GM12878 (cell line): ENCODE measurements at regions not wholly inside any gene's neighbourhood (a gene's known extent, or its start where the extent isn't known, plus 50 kb on each side); places are given as distances from the start of the nearest gene placed in this dataset.

ENCODE experiments used
- ATAC-seq: fragments of 200-7000 bp; cut with Tn5 transposase; 3 replicates; pipeline ENCODE4 v1.9.1; 2020; ENCODE audit warnings: mild to moderate bottlenecking, moderate library complexity
- BruUV-seq: library from RNA; stranded (reverse); fragments of 400-500 nt; replicated peaks from 2 replicates; lab custom pipeline; 2021; lab: Mats Ljungman, UMichigan
- CTCF ChIA-PET: fragments of 300-600 bp; sonication (Branson Sonifier 250); formaldehyde crosslinking; extraction: SDS; loops from one replicate; lab custom pipeline; 2021; ENCODE audit warnings: inconsistent platforms; lab: Yijun Ruan, JAX
- POLR2A ChIA-PET: fragments of 350-600 bp; formaldehyde crosslinking; extraction: SDS; loops from one replicate; lab custom pipeline; 2021; ENCODE audit warnings: inconsistent platforms; lab: Charles Lee
- RAD21 ChIA-PET: fragments of 300-600 bp; sonication (Branson Sonifier 250); formaldehyde crosslinking; loops from one replicate; lab custom pipeline; 2023; ENCODE audit warnings: antibody characterized with exemption; ENCODE audit not compliant: unreplicated experiment; lab: Charles Lee
- SMC1A ChIA-PET: fragments of 300-600 bp; sonication (Branson Sonifier 250); formaldehyde crosslinking; loops from one replicate; lab custom pipeline; 2023; ENCODE audit not compliant: unreplicated experiment, uncharacterized antibody; lab: Charles Lee
- DNase-seq: peaks from one replicate; pipeline ENCODE4 v3.0.0-alpha.2; 2011; ENCODE audit warnings: low read depth, low spot score
- FAIRE-seq: peaks from 3 replicates; lab custom pipeline; 2011; peaks lifted over from hg19 to GRCh38; lab: Jason Lieb, UNC
- H2AFZ ChIP-seq: 2 replicates; pipeline ENCODE4 v1.6.0; 2011; ENCODE audit warnings: low read depth, low read length, control low read depth; ENCODE audit not compliant: control insufficient read depth
- H3K27ac ChIP-seq: 2 replicates; pipeline ENCODE4 v1.5.1; 2011; ENCODE audit warnings: control low read depth; ENCODE audit not compliant: control insufficient read depth, insufficient read depth
- H3K27me3 ChIP-seq, 2 experiments: replicated peaks in 1 of 2; 2 replicates each; pipeline versions ENCODE4 v1.6.0 to v1.6.1; 2011; ENCODE audit warnings: low read length in 1 of 2; ENCODE audit not compliant: control insufficient read depth in 2 of 2, insufficient read depth in 2 of 2
- H3K36me3 ChIP-seq, 2 experiments: 2 replicates each; pipeline ENCODE4 v1.5.1; 2011; ENCODE audit warnings: low read length in 1 of 2; ENCODE audit not compliant: control insufficient read depth in 2 of 2, insufficient read depth in 2 of 2
- H3K4me1 ChIP-seq: 2 replicates; pipeline ENCODE4 v1.6.1; 2011; ENCODE audit warnings: mild to moderate bottlenecking, low read length, moderate library complexity, mixed read lengths; ENCODE audit not compliant: control insufficient read depth, insufficient read depth
- H3K4me2 ChIP-seq: 2 replicates; pipeline ENCODE4 v1.6.0; 2011; ENCODE audit warnings: control low read depth; ENCODE audit not compliant: control insufficient read depth, insufficient read depth
- H3K4me3 ChIP-seq: fragments of 200-600 bp; sonication (generic); 2 replicates; pipeline ENCODE4 v1.5.1; 2016
- H3K79me2 ChIP-seq: 2 replicates; pipeline ENCODE4 v1.6.0; 2011; ENCODE audit warnings: low read length; ENCODE audit not compliant: control insufficient read depth, insufficient read depth
- H3K9ac ChIP-seq: 2 replicates; pipeline ENCODE4 v1.8.0; 2011; ENCODE audit warnings: low read length, control low read depth, mixed read lengths; ENCODE audit not compliant: control insufficient read depth, insufficient read depth
- H3K9me3 ChIP-seq: replicated peaks from 3 replicates; pipeline ENCODE4 v1.5.1; 2011; ENCODE audit warnings: mild to moderate bottlenecking, low read length; ENCODE audit not compliant: control insufficient read depth, insufficient read depth
- H4K20me1 ChIP-seq: 2 replicates; pipeline ENCODE4 v1.6.0; 2011; ENCODE audit not compliant: control insufficient read depth, insufficient read depth
- CHD1 ChIP-seq: IDR thresholded peaks from 2 replicates; pipeline ENCODE4 v1.6.1; 2012; ENCODE audit warnings: low read depth, low read length, improper control_type of control experiment
- MXI1 ChIP-seq: fragments of 150-350 bp; IDR thresholded peaks from 2 replicates; pipeline ENCODE4 v1.6.1; 2011; ENCODE audit warnings: low read depth, mild to moderate bottlenecking, inconsistent platforms, low read length, improper control_type of control experiment
- SP1 ChIP-seq: IDR thresholded peaks from one replicate; pipeline ENCODE4 v1.6.1; 2011; ENCODE audit warnings: low read depth, low read length
- SREBF2 ChIP-seq: IDR thresholded peaks from 2 replicates; pipeline ENCODE4 v1.6.1; 2012; ENCODE audit warnings: mild to moderate bottlenecking, low read length
- ZNF274 ChIP-seq: IDR thresholded peaks from one replicate; pipeline ENCODE4 v1.8.0; 2011; ENCODE audit not compliant: insufficient read length, insufficient read depth
- WGBS: methylation state at CpG from one replicate; pipeline ENCODE4 v1.1.6; 2016; ENCODE audit warnings: low lambda C conversion rate; ENCODE audit not compliant: insufficient replicate concordance, insufficient coverage; ENCODE audit errors: missing lambda C conversion rate; 5-methylcytosine and 5-hydroxymethylcytosine counted together
- in situ Hi-C: fragments of 300-500 bp; cut with MboI; formaldehyde crosslinking; loops from 9 replicates; pipeline ENCODE4 v1.14.3; 2018; ENCODE audit warnings: mixed read lengths
- intact Hi-C: fragments of 100-400 bp; cut with micrococcal nuclease; formaldehyde crosslinking; loops from one replicate; pipeline ENCODE4 v1.14.2; 2022; ENCODE audit not compliant: unreplicated experiment
- TF ChIP-seq, protein P1 (sequence below): fragments of 450-650 bp; IDR thresholded peaks from 2 replicates; pipeline ENCODE4 v1.6.1; 2017; ENCODE audit warnings: mild to moderate bottlenecking, low read depth, inconsistent platforms; ENCODE audit not compliant: poor library complexity, severe bottlenecking
- TF ChIP-seq, protein P2 (sequence below): fragments of 450-650 bp; IDR thresholded peaks from 2 replicates; pipeline ENCODE4 v1.6.1; 2017; ENCODE audit warnings: low read depth, mild to moderate bottlenecking, moderate library complexity
- TF ChIP-seq, protein P3 (sequence below): fragments of 450-650 bp; conservative IDR thresholded peaks from 2 replicates; pipeline ENCODE4 v1.6.1; 2017; ENCODE audit warnings: mild to moderate bottlenecking, moderate library complexity

DNA sequence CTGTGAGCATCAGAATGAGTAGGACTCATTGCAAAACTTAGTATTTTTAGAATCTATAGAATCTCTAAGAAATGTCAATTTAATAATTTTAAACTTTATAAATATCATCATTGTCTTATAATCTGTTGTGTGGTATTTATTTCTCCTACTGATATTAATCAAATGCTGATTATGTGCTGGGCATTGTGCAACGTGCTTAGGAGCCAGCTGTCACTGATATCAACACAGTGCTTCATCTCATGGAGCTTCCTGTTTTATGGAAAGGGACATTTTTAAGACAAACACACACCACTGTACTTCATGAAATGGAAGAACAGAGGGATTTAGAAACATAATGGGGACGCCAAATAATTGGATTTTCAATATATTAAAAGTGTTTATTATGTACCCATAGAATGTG lies 737.9 kb upstream of the TMPRSS15 start:
- DNase-seq: no peak
- Histone ChIP-seq H3K36me3 (no peaks in the 10 kb centered on the region), H3K4me2 (no peak overlapping the region), H3K9ac (no peak overlapping the region), H3K4me1 (no peaks in the 10 kb centered on the region), H3K9me3 (no peaks in the 10 kb centered on the region; the same call in 2 of the 3 replicates), H3K79me2 (no peaks in the 10 kb centered on the region), H2AFZ (no peak overlapping the region), H3K27ac (no peak overlapping the region), H3K27me3 (no peaks in the 10 kb centered on the region), H3K4me3 (no peak overlapping the region), H4K20me1 (no peaks in the 10 kb centered on the region)
- no peak for ATAC-seq
- 2% methylated on average over 2 of the region's 2 CpGs for WGBS
- ChIA-PET CTCF (no interaction called here), RAD21 (no interaction called here), POLR2A (no interaction called here), SMC1A (no interaction called here)
- TF ChIP-seq CHD1 (no peak), ZNF274 (no peak), MXI1 (no peak), SREBF2 (no peak), SP1 (no peak)
- TF ChIP-seq, protein P1, sequence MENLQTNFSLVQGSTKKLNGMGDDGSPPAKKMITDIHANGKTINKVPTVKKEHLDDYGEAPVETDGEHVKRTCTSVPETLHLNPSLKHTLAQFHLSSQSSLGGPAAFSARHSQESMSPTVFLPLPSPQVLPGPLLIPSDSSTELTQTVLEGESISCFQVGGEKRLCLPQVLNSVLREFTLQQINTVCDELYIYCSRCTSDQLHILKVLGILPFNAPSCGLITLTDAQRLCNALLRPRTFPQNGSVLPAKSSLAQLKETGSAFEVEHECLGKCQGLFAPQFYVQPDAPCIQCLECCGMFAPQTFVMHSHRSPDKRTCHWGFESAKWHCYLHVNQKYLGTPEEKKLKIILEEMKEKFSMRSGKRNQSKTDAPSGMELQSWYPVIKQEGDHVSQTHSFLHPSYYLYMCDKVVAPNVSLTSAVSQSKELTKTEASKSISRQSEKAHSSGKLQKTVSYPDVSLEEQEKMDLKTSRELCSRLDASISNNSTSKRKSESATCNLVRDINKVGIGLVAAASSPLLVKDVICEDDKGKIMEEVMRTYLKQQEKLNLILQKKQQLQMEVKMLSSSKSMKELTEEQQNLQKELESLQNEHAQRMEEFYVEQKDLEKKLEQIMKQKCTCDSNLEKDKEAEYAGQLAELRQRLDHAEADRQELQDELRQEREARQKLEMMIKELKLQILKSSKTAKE: no peak
- TF ChIP-seq, protein P2, sequence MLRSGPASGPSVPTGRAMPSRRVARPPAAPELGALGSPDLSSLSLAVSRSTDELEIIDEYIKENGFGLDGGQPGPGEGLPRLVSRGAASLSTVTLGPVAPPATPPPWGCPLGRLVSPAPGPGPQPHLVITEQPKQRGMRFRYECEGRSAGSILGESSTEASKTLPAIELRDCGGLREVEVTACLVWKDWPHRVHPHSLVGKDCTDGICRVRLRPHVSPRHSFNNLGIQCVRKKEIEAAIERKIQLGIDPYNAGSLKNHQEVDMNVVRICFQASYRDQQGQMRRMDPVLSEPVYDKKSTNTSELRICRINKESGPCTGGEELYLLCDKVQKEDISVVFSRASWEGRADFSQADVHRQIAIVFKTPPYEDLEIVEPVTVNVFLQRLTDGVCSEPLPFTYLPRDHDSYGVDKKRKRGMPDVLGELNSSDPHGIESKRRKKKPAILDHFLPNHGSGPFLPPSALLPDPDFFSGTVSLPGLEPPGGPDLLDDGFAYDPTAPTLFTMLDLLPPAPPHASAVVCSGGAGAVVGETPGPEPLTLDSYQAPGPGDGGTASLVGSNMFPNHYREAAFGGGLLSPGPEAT: no peak
- TF ChIP-seq, protein P3, sequence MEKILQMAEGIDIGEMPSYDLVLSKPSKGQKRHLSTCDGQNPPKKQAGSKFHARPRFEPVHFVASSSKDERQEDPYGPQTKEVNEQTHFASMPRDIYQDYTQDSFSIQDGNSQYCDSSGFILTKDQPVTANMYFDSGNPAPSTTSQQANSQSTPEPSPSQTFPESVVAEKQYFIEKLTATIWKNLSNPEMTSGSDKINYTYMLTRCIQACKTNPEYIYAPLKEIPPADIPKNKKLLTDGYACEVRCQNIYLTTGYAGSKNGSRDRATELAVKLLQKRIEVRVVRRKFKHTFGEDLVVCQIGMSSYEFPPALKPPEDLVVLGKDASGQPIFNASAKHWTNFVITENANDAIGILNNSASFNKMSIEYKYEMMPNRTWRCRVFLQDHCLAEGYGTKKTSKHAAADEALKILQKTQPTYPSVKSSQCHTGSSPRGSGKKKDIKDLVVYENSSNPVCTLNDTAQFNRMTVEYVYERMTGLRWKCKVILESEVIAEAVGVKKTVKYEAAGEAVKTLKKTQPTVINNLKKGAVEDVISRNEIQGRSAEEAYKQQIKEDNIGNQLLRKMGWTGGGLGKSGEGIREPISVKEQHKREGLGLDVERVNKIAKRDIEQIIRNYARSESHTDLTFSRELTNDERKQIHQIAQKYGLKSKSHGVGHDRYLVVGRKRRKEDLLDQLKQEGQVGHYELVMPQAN: no peak
- FAIRE-seq: no peak
- no TSS peak for BruUV-seq
- intact Hi-C loops: no loop called here
- in situ Hi-C loops: no loop called here
